Pulmonary artery endothelial cell (primary cell): ENCODE measurements at regions not wholly inside any gene's neighbourhood (a gene's known extent, or its start where the extent isn't known, plus 50 kb on each side); places are given as distances from the start of the nearest gene placed in this dataset.

Experiments
- DNase-seq: peaks from one replicate; pipeline ENCODE4 v3.0.0-alpha.2; 2011; ENCODE audit warnings: low read depth, low spot score

DNA sequence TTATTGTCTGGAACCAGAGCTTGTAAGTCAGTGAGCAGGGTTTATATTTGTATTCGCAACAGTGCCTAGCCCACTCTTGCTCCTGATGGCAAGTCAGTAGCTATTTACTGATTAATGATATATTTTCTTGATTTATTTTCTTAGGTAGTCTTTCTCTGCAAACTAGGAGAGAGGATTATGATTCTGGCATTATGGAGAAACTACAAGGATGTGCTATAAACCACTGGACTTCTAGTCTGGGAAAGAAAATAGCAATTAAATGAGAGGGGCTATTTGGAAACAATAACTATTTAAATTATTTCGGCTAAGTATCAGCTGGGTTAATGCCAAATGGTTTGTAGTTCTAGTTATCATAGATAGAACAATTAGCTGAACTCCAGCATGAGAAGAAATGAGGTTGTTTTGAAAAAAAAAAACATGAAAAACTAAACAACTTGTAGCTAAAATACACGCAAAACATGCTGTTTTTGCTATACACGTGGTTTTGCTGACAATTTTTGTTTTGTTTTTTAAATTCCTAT is 304.9 kb upstream of the TCF21 start:
- no peak for DNase-seq

DNA sequence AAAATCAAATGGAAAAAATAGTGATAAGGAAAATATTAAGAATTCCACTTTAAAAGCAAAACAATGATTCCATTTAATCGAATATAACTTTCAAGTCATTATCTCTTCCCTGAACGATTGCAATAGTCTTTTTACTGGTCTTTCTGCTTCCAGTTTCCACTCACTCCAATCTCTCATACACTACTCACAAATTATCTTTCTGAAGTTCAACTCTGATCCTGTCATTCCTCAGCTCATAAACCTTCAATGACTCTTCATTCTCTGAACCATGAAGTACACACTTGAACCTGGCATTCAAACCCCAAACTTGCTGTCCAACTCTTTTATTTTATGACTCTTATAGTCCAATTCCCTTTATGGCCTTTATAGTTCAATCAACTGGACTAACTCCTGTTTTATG is 304.1 kb upstream of the TCF21 start:
- DNase-seq = no peak

DNA sequence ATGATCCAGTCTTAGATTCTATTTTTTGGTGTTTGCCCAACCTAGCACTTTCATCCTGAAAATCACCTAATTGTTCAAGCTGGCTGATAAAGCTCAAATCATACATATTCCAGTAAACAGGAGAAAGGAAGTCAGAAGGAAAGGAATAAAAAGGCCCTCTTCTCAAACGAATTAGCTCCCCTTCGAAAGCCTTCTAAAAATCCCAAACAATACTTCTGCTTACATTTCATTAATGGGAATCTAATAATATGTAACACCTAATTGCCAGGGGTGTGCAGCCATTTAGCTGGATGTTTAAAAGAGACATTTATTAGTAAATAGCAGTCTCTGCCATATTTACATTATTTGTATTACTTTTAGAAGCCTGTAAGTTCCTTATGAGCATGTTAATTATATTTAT is 302.9 kb upstream of the TCF21 start:
- DNase-seq = no peak

DNA sequence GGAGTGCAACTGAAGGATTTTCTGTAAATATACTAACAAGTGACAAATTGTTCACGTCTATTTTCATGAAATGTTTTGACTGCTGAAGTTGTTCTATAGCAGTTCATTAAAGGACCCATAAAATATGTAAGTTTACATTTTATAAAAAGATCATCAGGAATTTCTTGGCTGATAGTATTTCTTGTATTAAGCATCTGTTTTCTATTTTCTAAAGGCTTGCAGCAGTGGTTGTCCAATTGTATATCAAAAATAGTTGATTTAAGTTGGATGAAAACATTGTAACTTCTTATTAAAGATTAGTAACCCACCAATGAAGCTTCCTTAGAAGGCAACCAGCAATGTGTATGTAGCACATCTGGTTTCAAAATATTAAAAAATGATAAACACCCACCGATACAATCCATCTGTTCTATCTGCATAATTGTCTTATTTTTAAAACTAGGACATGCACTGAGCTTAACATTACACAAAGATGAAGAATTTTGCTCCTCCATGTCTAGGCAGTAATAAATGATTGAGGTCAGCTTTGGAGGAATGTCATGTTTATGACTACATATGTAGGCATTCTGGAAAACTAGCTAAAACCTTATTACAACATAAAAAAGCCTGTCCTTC is 301.3 kb upstream of the TCF21 start:
- DNase-seq = no peak

DNA sequence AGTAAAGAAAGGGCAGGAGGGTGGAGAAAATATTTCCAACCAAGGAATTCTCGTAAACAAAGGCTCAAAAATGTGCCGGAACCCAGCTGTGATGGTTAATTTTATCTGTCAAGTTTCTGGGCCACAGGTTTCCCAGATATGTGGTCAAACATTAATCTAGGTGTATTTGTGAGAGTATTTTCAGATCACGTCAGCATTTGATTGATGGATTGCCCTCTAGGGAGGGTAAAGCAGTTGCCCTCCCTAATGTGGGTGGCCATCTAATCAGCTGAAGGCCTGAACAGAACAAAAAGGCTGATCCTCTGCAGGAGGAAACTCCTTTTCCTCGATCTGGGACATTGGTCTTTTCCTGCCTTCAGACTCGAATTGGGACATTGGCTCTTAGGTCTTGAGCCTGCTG is 298.7 kb upstream of the TCF21 start:
- no peak for DNase-seq

DNA sequence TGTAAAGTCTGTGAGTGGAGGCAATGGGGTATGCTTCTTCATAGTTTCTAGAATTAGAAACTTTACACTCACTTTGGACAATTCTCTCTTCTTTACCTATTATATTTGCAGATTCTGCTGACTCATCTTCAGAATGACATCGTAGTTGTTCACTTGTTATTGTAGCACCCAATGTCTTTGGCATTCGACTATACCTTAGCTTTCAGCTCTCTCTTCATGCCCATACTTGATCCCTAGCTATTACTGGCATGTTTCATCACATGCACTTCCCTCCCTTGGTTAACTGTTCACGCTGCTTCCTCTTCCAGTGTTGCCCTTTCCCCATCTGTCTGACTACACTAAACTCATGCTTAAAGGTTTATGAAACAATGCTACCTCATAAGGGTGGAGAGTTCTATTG is 298.1 kb upstream of the TCF21 start:
- no peak for DNase-seq

DNA sequence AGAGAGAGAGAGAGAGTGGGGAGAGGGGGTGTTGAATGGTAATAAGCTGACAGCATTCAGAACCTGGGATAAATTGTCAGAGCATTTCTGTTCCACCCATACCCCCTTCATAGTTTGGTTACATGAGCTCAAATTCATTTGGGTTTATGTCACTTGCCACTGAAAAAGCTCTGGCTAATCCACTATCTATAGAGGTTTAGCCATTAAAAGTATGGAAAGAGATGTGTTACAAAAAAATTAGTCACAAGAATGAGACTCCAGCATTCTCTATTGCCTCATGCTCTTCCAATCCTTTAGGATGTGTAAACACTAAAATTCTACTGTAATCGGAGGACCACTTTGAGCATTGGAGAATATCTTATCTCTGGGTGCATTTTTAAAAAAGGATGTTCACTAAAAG is 297.6 kb upstream of the TCF21 start:
- no peak for DNase-seq

DNA sequence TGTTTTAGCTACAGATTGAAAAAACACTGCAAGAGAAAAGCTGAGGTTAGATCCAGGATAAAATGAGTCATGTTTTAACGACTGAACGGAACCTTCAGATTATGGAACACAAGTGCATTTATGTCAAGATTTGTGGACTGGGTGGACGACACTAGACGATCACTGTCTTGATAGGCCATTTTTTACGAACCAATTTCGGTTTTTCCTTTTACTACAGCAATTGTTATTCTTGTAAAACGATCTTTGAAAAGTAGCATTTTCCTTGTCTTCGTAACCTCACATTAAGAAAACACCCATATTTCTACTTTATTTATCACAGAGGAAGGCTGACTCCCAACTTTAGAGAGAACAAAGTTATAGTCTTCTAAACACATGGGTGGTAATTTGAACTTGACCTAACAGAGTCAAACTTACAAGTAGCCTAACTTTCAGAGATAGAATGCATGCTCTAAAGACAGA is 294.2 kb upstream of the TCF21 start:
- no peak for DNase-seq

DNA sequence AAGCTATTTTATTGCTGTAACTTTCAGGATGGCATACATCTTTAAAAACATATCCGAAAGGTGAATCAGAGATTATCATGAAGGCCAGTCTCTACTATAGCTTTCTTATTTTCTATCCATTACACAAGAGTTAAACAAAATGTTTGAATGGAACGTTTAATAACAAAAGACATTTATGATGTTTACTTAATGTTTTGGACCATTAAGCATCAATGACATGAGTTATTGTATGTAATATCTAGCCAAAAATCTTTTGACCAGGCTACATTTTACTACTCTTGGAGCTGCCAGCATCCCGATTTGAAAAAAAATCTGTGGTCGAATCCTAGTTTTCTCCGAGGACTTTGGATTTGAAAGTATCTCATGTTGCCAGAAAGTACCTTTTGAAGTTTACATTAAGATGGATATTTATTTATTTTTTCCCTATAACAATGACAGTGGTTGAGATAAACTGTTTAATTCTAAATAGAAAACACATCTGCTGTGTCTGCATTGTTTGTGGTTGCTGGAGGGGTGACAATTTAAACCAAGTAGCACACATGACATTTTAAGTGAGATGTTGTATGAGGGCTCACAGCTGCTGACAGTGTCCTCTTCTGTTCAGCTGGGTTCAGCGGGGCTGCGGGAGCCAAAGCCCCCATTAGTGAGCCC is 293.7 kb upstream of the TCF21 start:
- no peak for DNase-seq

DNA sequence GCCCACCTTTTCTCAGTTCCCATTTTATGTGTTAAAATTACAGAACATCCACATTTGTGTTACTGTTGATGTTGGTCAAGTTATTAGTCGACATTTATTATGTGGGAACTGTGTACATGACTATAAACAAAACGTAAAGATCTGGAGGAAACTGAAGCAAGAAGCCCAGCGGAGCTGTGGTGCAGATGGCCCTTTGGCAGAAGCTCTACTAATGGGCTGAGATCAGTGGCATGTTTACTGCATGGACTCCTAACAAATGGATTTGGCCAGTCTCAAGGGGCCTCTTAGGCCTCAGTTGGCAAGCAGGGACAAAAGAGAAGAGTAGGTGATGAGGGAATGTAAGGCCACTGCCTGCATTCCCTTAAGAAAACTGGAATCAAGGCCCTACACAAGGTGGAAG is 282.1 kb upstream of the TCF21 start:
- no peak for DNase-seq

DNA sequence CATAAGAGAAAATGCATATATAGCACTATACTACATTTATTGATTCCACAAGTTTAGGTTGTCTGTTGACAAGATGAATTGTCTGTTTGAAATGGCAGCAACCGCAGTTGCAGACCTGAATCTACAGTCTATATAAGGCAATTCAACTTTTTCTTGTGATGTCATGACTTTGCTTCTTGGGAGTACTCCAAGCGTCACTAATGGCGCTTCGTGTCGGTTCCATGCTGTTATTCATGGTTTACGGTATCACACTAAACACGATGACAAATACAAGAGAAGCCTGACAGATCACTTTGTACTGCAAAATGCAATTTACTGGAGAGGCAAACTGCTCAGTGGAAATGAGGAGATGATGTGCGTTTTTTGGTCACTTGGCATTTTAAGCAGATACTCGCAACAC is 280.3 kb upstream of the TCF21 start:
- no peak for DNase-seq

DNA sequence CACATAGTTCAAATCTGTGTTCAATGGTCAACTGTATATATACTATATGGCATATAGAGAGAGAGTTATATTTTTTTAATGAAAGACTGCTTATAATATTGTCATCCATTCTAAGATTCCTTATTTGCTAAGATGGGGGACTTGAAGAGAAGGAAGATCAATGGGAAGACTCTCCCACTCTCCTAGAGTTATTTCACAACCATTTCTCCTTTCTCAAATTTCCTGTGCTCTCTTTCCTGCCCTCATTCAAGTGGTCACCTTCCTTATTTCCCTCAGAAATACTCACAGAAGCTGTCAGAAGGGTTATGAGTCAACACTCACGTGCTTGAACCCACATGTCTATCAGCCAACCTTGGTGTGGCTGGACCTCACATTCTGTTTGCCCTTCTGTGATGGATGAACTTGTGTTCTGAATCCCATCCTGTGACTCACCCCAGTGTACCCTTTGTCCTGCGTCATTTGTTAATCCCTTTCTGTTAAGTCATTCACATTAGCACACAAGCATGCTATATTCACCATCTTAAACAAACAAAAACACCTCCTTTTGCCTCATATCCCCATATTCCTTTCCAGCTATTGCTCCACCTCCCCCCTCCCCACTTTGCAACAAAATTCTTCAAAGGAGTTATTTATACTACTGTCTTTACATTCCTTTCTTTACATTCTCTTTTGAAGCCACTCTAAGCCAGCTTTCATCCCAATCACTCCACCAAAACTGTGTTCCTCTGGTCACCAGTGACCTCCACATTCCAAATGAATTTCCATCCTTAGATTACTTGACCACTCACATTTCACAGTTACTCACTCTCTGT is 279.3 kb upstream of the TCF21 start:
- DNase-seq = peak; percentile 81

DNA sequence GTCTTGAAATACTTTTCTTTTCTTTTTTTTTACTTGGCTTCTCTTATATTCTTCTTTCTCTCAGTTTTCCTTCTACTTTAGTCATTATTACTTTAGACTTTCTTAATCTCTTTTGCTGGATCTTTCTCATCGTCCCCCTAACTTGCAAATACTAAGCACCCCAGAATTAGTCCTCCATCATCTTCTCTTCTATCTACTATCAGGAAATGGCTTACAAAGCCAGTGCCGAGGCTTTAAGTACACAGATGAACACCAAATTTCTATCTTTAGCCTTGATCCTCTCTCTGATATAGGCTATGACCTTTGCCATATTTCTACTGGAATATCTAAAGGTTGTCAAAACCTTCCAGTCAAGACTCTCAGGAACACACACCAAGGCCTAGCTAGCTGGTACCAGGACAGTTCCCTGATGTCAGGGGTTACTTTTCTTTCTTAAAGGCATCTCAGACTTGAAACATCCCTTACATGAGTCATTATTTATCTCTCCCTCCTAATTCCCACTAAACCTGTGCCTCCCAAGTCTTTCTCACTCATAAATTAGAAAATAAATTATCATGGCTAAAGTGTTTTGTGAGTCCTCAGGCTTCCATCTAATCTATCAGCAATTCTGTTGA is 278.6 kb upstream of the TCF21 start:
- no peak for DNase-seq

DNA sequence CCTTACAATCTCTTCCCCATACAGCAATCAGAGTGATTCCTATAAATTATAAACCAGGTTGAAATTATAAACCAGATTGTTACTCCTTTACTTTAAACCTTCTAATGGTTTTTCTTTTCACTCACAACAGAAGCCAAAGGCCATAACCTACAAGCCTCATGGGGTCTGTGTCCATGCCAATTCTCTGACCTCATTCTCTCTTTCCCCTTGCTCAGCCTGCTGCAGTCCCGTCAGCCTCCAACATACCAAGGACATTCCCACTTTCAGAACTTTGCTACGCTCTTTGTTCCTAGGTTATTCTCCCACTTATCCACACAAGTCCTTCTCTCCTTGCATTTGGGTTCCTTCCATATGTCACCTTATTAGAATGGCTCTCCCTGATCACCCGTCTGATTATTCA is 277.9 kb upstream of the TCF21 start:
- DNase-seq = no peak

DNA sequence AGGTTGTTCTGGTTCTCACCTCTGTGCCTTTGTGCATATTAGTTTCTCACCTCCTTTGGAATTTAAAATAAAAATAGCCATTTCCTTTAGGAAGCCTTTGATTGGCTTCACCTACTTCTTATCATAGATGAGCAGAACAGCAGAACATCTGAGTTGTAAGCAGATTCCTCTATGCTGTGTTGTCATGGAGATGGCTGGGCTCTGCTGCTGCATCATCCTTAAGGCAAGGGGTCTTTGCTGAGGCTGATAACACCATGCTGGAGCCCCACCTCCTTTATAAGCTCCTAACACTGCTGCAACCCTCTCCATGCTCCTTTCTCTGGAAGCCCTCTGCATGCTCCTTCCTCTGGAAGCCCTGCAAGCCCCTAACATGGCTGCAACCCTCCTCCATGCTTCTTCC is 276.5 kb upstream of the TCF21 start:
- no peak for DNase-seq

DNA sequence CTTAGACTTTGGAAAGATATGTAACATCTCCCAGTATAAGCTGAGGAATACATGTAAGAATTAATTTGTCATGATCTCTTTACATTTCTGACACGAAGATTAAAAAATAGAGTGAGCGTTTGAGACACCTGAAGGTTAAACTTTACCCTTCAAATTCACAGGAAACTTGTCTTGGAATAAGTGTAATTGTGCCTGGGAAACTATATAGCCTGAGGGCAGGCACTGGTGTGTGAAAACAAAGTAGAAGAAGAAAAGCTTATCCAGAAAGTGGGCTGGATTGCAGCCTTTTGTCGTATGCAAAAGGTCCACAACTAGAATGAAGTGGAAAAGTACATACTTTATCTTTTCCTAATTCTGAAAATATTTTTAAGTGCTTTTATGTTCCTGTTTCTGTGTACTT is 275.7 kb upstream of the TCF21 start:
- DNase-seq = no peak

DNA sequence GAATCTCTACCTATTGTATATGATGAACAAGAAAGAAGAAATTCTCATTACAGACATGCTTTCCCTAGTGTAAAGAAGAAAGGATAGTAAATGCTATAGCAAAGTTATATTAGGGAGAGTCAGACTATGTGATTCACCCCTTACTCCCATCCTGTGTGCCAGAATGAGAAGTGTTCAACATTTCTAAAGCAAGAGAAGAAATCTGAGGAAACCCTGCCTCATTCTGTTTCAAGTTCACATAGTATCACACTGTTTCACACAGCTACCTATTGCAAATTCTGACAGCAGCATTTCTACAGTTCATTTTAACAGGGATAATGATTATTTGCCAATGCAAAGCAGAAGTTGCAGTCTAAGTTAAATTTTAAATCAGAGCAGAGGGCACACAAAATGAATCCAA is 267.2 kb upstream of the TCF21 start:
- no peak for DNase-seq

DNA sequence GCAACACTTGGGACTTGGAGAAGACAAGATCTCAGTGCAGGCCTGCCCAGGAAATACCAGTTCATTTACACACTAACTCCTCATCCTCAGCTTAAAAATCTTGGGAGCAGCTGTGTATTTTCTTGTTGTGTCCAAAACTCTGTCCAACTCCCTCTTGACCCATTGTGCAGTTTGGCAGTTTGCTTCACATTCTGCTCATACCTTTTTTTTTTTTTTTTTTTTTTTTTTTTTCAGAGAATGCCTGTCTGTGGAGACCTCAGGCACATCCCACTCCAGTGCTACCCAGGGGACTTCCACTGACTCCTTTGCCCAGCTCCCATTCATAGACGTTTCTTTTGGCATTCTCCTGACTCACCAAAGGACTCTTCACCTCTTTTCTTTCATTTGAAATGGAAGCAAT is 265.8 kb upstream of the TCF21 start:
- DNase-seq = no peak

DNA sequence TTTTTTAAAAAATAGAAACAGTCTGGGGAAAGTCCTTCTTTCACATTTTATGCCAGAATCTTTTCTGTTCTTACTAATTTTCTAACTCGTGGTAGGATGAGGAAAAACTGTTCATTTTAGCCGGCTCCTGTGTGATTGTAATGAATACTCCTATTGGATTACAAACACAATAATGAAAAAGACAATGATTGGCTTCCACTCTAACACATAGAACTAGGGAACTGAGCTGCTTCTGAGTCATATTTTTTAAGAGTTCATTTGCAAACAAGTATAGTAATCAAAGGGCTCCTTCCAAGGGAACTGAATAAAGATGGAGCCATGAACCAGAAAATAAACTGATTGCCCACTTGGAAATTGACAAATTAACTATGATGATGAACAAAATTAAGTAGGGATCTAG is 265.3 kb upstream of the TCF21 start:
- DNase-seq = no peak

DNA sequence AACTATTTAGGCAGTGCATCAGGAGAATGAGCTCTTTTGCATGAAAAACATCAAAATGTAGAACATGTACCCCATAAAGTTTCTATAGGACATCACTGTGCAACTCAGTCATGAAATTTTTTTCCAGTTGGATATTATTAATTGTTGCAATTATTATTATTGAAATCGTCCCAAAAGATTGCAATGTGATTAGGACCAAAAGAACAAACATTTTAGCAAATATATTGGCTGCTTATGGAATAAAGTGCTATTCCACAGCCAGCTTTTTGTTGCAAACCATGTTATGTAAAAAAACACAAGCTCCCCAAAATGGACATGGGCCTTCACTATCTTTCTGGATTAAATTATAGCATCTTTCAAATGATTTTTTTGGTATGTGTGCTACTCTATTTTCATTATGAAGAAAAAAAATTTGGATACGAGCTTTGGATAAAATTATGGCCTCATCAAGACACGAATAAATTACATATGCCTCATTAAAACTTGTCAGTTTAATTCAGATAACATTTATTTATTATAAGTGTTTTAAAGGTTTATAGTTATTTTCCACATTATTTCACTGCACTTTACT is 262.7 kb upstream of the TCF21 start:
- DNase-seq = no peak

DNA sequence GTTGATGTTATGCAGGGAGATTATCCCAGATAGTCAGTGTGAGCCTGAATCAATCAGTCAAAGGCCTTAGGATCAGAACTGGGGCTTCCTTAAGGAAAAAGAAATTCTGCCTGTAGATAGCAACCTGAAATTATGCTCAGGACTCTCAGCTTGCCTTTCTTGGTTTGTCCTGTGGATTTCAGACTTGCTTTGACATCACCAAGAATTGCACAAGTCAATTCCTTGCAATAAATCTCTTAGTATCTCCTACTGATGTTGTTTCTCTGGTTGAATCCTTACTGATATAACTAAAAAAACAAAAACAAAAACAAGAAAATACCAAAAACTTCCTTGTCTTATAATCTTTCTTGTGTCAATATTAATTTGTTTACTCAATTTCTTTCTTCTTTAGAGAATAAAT is 258.9 kb upstream of the TCF21 start:
- no peak for DNase-seq

DNA sequence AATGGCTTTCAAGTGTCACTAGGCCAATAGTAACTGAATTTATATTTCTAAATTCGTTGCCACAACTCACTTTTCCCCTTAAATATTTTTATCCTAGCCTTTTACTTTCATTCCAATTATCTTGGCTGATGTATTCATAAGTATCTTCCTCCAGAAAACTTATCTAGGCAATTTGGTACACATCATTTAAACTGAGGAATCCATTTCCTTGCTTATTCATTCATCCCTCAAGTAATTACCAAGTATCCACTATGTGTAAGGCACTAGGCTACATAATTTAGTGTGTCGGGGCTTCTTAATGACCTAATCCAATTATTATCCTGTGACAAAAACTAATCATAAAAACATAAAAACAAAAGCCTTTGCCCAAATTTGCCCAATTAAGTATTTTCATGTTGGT is 258.3 kb upstream of the TCF21 start:
- no peak for DNase-seq
